GM18868 (cell line): ENCODE measurements at regions not wholly inside any gene's neighbourhood (a gene's known extent, or its start where the extent isn't known, plus 50 kb on each side); places are given as distances from the start of the nearest gene placed in this dataset.
"Not testable (repeated sequence)": the region's sequence is repeated elsewhere in the genome, so short reads cannot be mapped to it uniquely, and the experiment has no call there.

ENCODE experiments used
- ATAC-seq: cut with Tn5 transposase; IDR thresholded peaks from one replicate; pipeline ENCODE4 v1.9.1; 2021; ENCODE audit warnings: mild to moderate bottlenecking, moderate library complexity; ENCODE audit not compliant: unreplicated experiment

- no peak for ATAC-seq
These were observed 545.3 kb downstream of the PTPRC start for GRCh38 chr1:199184180-199184579.

DNA sequence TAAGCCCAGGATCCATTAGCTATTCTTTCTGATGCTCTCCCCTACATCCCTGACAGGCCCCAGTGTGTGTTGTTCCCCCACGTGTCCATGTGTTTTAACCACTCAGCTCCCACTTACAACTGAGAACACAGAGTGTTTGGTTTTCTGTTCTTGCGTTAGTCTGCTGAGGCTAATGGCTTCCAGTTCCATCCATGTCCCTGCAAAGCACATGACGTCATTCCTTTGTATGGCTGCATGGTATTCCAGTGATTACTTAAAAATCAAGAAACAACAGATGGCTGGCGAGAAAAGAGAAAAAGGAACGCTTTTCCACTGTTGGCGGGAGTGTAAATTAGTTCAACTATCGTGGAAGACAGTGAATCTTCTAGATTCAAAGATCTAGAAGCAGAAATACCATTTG lies 556.0 kb downstream of the PTPRC start:
- ATAC-seq: no peak

- ATAC-seq: no peak
These were observed 558.9 kb downstream of the PTPRC start for GRCh38 chr1:199197695-199198094.

DNA sequence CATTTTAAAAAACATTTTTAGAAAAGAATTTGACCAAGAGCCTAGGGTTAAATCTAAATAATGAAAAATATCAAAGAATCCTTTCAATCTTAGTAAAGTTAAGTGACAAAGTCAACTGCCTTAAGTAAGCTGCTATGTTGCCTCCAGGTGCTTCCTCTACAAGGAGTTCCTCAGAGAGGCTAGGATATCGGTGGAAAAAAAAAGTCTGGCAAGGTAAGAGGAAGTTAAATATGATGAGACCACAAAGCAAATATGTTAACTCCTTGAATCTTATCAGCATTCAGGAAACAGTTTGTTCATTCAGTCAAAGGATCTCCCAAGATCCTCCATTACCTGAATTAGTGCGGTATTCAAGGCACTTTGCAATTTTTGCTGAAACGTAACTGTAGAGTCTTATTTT lies 563.5 kb downstream of the PTPRC start:
- ATAC-seq: no peak

GRCh38 chr1:199204231-199204630 lies 565.4 kb downstream of the PTPRC start:
- ATAC-seq: no peak

DNA sequence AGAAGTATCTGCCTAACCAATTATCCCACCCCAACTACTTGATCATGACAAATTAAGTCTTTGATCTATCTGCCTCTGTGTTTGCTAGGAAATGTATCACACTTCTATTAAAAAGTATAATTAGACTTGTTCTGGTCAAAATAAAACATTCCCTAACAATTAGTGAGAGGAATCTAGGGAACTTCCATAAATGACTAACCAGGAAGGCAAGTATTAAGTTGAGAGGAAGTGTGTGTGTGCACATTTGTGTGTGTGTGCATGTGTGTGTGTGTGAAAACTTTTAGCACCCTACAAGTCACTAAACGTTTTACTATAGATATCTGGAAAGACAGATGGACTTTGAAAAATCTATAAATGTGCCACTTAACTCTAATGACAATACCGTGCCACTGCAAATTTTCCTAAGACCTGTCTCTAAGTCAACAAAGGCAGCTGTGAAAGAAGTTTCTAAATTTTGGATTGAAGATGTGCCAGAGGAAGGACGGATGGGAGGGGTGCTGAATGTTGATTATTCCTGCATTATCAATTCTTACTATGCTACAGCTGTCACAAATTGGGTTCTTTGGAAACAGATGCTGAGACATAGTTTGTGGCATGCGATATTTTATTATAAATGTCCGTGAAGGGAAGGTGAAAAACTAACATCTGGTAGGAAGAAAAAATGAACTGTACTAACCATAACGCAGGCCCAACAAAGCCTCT lies 567.1 kb downstream of the PTPRC start:
- ATAC-seq: no peak

- no peak for ATAC-seq
These were observed 570.0 kb downstream of the PTPRC start for GRCh38 chr1:199208847-199209246.

DNA sequence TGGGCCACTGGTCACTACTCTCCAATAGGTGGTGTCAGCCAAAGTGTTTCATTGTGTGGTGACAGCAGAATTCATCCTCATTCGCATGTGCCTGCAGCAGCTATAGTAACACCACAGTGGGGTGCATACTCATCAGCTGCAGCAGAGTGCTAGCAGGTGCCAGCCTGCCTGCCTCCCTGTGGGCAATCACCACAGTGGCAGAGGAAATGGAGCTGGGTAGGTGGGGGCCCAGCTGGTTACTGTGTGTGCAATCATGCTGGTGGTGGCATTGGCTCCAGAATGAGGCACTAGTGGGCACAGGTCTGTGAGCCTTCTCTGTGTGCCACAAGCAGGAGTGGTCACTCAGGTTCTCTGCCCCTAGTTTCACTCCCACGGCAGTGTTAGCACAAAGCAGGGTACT lies 579.2 kb downstream of the PTPRC start:
- ATAC-seq: no peak

DNA sequence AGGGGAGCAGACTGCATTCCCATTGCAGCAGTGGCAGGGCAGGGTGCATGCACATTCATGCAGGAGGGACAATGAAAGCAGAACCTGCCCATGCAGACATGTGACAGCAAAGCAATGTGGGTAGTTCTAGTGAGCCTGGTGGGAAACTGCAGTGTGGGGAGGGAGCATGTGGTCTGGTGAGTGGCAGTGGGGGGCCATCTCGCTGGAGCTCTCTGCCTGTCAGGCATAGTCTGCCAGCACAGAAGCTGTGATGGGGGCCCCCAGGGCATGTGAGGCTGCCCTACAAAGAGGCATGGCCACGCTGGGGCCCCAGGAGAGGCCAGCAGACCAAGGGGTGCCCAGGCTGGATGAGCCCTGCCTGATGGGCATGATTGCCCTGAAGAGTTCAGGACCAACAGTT lies 579.7 kb downstream of the PTPRC start:
- ATAC-seq: no peak

DNA sequence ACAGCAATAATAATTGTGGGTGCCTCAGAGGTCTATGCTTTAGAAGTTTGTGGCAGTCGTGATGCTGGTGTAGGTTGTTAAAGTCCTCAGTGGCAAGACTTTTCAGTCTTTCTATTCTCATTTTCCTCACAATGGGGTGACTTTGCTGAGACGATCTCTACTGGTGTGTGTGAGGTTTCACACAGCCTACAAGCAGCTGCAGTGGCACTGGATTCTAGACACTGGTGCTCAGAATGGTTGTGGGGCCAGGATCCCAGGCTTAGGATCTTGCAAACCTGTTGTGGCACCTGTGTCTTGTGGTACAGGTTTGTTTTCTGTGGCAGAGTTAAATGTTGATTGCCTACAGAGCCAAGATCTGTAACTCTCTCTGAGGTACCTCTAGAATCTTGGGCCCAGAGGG lies 581.2 kb downstream of the PTPRC start:
- ATAC-seq: no peak

- peak; percentile 36 for ATAC-seq
These were observed 582.7 kb downstream of the PTPRC start for GRCh38 chr1:199221371-199222150.

DNA sequence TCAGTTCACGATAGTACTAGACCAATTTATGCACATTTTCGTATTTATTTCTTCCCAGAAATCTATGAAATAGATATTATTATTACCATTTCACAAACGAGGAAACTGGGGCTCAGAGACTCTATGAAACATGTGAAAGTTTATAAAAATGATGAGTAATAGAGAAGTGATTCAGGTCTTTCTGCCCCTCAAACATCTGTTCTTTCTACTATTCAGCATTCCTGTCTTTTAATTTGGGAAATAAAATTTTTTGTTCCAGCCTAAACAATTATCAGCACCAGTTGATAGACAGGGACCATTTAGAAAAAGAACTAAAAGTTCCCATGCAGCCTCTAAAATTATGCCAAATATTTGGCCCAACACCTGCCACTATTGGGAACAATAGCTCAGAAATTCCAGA lies 585.1 kb downstream of the PTPRC start:
- ATAC-seq: no peak

DNA sequence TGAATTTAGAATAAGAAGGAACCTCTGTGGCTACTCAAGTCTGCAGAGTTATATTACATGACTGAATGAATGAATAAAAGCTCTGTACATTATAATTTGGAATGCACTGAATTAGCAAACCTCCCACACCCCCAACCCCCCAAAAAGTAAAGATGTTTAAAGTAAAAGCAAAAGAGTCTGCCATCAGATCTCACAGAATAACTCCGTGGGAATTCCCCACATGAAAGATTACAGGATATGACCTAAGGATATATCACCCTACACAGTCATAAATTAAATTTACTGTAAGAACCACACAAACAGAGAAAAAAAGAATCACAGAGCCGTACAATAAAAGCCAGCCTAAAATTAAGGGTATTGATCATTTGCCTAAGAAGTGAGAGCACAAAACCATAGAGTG lies 587.3 kb downstream of the PTPRC start:
- ATAC-seq: peak; percentile 77

GRCh38 chr1:199242147-199242546 lies 603.3 kb downstream of the PTPRC start:
- ATAC-seq: no peak

DNA sequence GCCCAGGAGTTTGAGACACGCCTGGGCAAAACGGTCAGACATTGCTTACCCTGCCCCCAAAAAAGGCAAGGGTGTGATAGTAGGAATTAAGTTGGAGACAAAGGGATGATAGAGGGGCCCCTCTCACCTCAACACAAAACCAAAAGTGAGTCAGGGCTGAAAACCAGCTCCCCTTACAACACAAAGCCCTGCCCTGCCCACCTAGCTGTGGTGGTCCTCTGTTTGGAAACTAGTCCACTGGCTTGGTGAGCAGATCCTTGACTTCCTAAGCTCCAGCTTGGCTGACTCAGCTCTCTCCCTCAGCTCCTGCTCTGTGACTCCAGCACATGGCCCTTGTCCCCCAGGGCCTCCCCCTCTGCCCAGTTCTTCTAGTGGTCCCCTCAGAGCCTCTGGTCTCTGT lies 603.8 kb downstream of the PTPRC start:
- ATAC-seq: no peak

GRCh38 chr1:199243423-199244061 lies 604.7 kb downstream of the PTPRC start:
- peak; percentile 99 for ATAC-seq

- no peak for ATAC-seq
These were observed 607.1 kb downstream of the PTPRC start for GRCh38 chr1:199245946-199246345.

DNA sequence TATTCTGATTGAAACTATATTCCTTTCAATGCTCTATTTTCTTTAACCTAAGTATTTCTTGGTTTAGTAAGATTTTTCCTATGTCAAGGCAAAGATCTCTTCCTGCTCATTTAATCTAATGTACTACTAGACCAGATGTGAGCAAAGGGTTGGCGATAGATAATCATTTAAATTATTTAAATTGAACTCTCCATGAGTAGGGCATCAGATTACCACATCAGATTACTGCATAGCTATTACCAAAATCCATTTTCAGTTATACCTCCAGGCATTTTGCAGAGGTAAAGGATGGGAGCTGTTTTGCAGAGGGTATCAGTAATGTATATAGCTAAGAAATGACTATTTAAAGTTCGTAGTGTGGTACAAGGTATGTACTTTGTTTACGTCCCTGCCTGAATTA lies 607.9 kb downstream of the PTPRC start:
- no peak for ATAC-seq

GRCh38 chr1:199247891-199248290 lies 609.1 kb downstream of the PTPRC start:
- no peak for ATAC-seq

DNA sequence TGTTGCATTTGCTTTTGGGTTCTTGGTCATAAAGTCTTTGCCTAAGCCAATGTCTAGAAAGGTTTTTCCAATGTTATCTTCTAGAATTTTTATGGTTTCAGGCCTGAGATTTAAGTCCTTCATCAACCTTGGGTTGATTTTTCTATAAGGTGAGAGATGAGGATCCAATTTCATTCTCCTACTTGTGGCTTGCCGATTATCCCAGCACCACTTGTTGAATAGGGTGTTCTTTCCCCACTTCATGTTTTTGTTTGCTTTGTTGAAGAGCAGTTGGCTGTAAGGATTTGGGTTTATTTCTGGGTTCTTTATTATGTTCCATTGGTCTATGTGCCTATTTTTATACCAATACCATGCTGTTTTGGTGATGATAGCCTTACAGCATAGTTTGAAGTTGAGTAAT lies 615.2 kb downstream of the PTPRC start:
- ATAC-seq: not testable (repeated sequence)

DNA sequence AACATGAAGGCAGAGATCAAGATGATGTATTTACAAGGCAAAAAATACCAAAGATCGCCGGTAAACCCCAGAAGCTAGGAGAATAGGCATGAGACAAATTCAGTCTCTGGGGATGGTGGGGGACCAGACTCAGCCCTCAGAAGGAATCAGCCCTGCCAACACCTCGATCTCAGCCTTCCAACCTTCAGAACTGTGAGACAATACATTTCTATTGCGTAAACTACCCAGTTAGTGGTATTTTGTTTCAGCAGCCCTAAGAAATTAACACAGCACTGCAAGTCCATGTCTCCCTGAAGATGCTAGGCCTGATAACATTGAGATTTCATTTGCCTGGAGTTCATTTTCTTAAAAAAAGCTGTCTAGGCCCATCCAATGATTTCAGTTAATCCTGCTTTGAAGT lies 622.5 kb downstream of the PTPRC start:
- no peak for ATAC-seq

- no peak for ATAC-seq
These were observed 625.4 kb downstream of the PTPRC start for GRCh38 chr1:199264283-199264682.
